Endothelial cell of umbilical vein (primary cell): ENCODE measurements at regions not wholly inside any gene's neighbourhood (a gene's known extent, or its start where the extent isn't known, plus 50 kb on each side); places are given as distances from the start of the nearest gene placed in this dataset.

Source experiments
- BruUV-seq: library from RNA; stranded (reverse); fragments of 400-500 nt; replicated peaks from 2 replicates; lab custom pipeline; 2021; lab: Mats Ljungman, UMichigan
- CTCF ChIA-PET: fragments of 300-600, 350-600 bp; sonication (Branson Sonifier 250); formaldehyde crosslinking; loops from one replicate; lab custom pipeline; 2021; ENCODE audit warnings: antibody characterized with exemption, inconsistent platforms; lab: Charles Lee
- POLR2A ChIA-PET: fragments of 300-600, 350-600 bp; sonication (Branson Sonifier 250); formaldehyde crosslinking; loops from one replicate; lab custom pipeline; 2021; ENCODE audit warnings: antibody characterized with exemption, inconsistent platforms; lab: Charles Lee
- DNase-seq: peaks from one replicate; pipeline ENCODE4 v3.0.0-alpha.2; 2011; ENCODE audit warnings: low read depth, low spot score
- FAIRE-seq: peaks from 2 replicates; lab custom pipeline; 2011; peaks lifted over from hg19 to GRCh38; lab: Jason Lieb, UNC
- H2AFZ ChIP-seq: 2 replicates; pipeline ENCODE4 v1.6.0; 2012; ENCODE audit warnings: low read depth, low read length, control low read depth, inconsistent platforms
- H3K27ac ChIP-seq: 2 replicates; pipeline ENCODE4 v1.5.1; 2011; ENCODE audit warnings: low read depth, mild to moderate bottlenecking, control low read depth, low read length, moderate library complexity; ENCODE audit not compliant: insufficient read depth
- H3K27me3 ChIP-seq, 2 experiments: 2 replicates each; pipeline versions ENCODE4 v1.6.0 to v1.6.1; 2011; ENCODE audit warnings: low read length in 2 of 2, mixed read lengths in 1 of 2; ENCODE audit not compliant: control insufficient read depth in 2 of 2, insufficient read depth in 2 of 2
- H3K36me3 ChIP-seq, 2 experiments: 2 replicates in 1 of 2; 3 replicates in 1 of 2; pipeline ENCODE4 v1.5.1; 2011; ENCODE audit warnings: low read length in 2 of 2, mild to moderate bottlenecking in 1 of 2, moderate library complexity in 1 of 2; ENCODE audit not compliant: control insufficient read depth in 2 of 2, insufficient read depth in 2 of 2; ENCODE audit errors: extremely low read depth in 1 of 2
- H3K4me1 ChIP-seq: 3 replicates; pipeline ENCODE4 v1.5.1; 2011; ENCODE audit warnings: mild to moderate bottlenecking, low read length; ENCODE audit not compliant: control insufficient read depth, insufficient read depth; ENCODE audit errors: extremely low read depth
- H3K4me2 ChIP-seq: 2 replicates; pipeline ENCODE4 v1.6.1; 2011; ENCODE audit warnings: low read length, control low read depth, mixed read lengths; ENCODE audit not compliant: insufficient read depth
- H3K4me3 ChIP-seq, 3 experiments: fragments of 200-600 bp in 1 of 3; sonication (generic), shearing (Covaris generic) in 1 of 3; replicated peaks in 1 of 3; 2 replicates each; pipeline ENCODE4 v1.5.1; 2011 to 2016; ENCODE audit warnings: control low read depth in 3 of 3, low read length in 3 of 3, mild to moderate bottlenecking in 2 of 3, inconsistent platforms in 1 of 3, low read depth in 1 of 3, moderate library complexity in 1 of 3; ENCODE audit not compliant: insufficient read depth in 1 of 3
- H3K79me2 ChIP-seq: 2 replicates; pipeline ENCODE4 v1.6.0; 2012; ENCODE audit warnings: low read length, inconsistent platforms; ENCODE audit not compliant: control insufficient read depth, insufficient read depth
- H3K9ac ChIP-seq: replicated peaks from 2 replicates; pipeline ENCODE3; 2011; ENCODE audit warnings: low read length, control low read depth; ENCODE audit not compliant: insufficient read depth; ENCODE audit errors: extremely low read depth
- H3K9me1 ChIP-seq: replicated peaks from 3 replicates; pipeline ENCODE4 v1.6.0; 2011; ENCODE audit warnings: mild to moderate bottlenecking, low read length; ENCODE audit not compliant: control insufficient read depth, insufficient read depth; ENCODE audit errors: extremely low read depth
- H3K9me3 ChIP-seq: replicated peaks from 2 replicates; pipeline ENCODE4 v1.5.1; 2012; ENCODE audit warnings: low read length, inconsistent platforms; ENCODE audit not compliant: control insufficient read depth, insufficient read depth
- H4K20me1 ChIP-seq: replicated peaks from 2 replicates; pipeline ENCODE3; 2011; ENCODE audit warnings: mild to moderate bottlenecking, low read length; ENCODE audit not compliant: control insufficient read depth, insufficient read depth; ENCODE audit errors: extremely low read depth
- EZH2 ChIP-seq: IDR thresholded peaks from 2 replicates; pipeline ENCODE4 v1.6.1; 2012; ENCODE audit warnings: borderline replicate concordance, low read depth, mild to moderate bottlenecking, moderate library complexity, low read length, inconsistent platforms; ENCODE audit not compliant: severe bottlenecking
- FOS ChIP-seq: IDR thresholded peaks from 2 replicates; pipeline ENCODE4 v1.6.1; 2011; ENCODE audit warnings: mild to moderate bottlenecking, low read length, moderate library complexity, borderline replicate concordance; ENCODE audit not compliant: insufficient read depth
- GATA2 ChIP-seq: IDR thresholded peaks from 2 replicates; pipeline ENCODE4 v1.7.0; 2011; ENCODE audit warnings: low read depth, mild to moderate bottlenecking, moderate library complexity, mixed read lengths, low read length; ENCODE audit not compliant: insufficient read length, insufficient read depth
- JUN ChIP-seq: IDR thresholded peaks from 2 replicates; pipeline ENCODE4 v1.6.1; 2011; ENCODE audit warnings: borderline replicate concordance, low read depth; ENCODE audit not compliant: insufficient read length, insufficient read depth
- MYC ChIP-seq: IDR thresholded peaks from one replicate; pipeline ENCODE4 v1.6.1; 2011; ENCODE audit warnings: mild to moderate bottlenecking, low read depth, low read length
- POLR2A ChIP-seq: IDR thresholded peaks from 2 replicates; pipeline ENCODE4 v1.6.1; 2012; ENCODE audit warnings: low read depth, mild to moderate bottlenecking, control low read depth, low read length
- POLR2AphosphoS5 ChIP-seq: IDR thresholded peaks from 2 replicates; pipeline ENCODE4 v1.6.1; 2012; ENCODE audit warnings: low read depth, mild to moderate bottlenecking, control low read depth, low read length, moderate library complexity; ENCODE audit not compliant: insufficient read depth
- dilution Hi-C: fragments of 300-500 bp; cut with MboI; formaldehyde crosslinking; loops from one replicate; pipeline ENCODE4 v1.15.0; 2019; ENCODE audit warnings: low sequenced_read_pairs; ENCODE audit not compliant: extremely low pct_ligation_motif_present
- intact Hi-C: fragments of 100-400 bp; cut with micrococcal nuclease; formaldehyde crosslinking; loops from one replicate; pipeline ENCODE4 v1.10.0; 2022
- TF ChIP-seq, protein P1 (sequence below): IDR thresholded peaks from 2 replicates; pipeline ENCODE4 v1.6.1; 2011; ENCODE audit not compliant: insufficient read depth, insufficient read length
- TF ChIP-seq, protein P2 (sequence below), 2 donors: IDR thresholded peaks; 1 replicate in 1 of 2; 2 replicates in 1 of 2; pipeline ENCODE4 v1.5.1; 2011; ENCODE audit warnings: low read length in 2 of 2, mild to moderate bottlenecking in 2 of 2, moderate library complexity in 2 of 2, control low read depth in 1 of 2, inconsistent platforms in 1 of 2, low read depth in 1 of 2; ENCODE audit not compliant: insufficient read depth in 1 of 2; ENCODE audit errors: extremely low read depth in 1 of 2

DNA sequence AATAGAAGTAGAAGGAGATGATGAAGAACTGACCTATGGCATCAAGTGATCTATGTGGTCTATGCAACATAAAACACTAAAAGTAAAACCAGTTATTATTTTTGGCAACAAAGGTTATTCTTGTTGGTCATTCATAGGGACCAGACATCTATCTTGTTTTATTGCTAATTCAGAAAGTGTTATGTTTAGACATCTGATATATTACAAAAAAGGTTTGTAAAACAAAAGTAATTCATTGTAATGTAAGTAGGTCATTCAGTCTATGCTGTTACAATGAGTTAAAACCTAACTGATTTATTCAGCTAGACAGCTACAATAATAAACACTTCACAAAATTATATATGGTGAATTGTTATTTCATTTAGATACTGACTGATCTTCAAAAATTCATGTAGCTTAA lies 461.9 kb downstream of the PCDH17 start:
- Histone ChIP-seq H2AFZ (no peak overlapping the region), H3K4me1 (no peaks in the 10 kb centered on the region), H3K4me3 (no peak overlapping the region), H3K9ac (no peak overlapping the region), H3K9me1 (no peaks in the 10 kb centered on the region), H3K9me3 (no peaks in the 10 kb centered on the region), H3K27me3 (no peaks in the 10 kb centered on the region), H3K36me3 (no peaks in the 10 kb centered on the region), H3K79me2 (no peaks in the 10 kb centered on the region), H4K20me1 (no peaks in the 10 kb centered on the region), H3K4me2 (no peak overlapping the region), H3K27ac (no peak overlapping the region)
- dilution Hi-C loops (no loop called here), intact Hi-C loops (no loop called here)
- POLR2A ChIA-PET = no interaction called here
- FAIRE-seq (peak; percentile 48), DNase-seq (no peak)
- TF ChIP-seq GATA2 = no peak
- CTCF ChIA-PET = no interaction called here
- BruUV-seq = no TSS peak

DNA sequence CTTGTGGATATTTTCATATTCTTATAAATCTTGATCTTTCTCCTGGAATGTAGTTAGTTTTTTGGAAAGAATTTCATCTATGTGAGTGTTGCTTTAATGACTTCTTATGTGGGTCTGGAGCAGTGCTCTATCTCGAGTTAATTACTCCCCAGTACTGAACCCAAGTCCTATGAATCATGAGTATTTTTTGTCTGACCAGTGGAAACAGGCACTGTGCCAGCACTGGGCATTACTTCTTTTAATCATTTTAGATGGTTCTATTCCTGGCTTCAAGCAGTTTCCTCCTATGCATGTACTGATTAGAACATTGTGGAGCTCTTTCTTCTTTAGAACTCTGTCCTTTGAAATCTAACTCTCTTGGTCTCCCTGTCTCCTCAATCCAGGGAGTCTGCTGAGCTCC lies 466.3 kb downstream of the PCDH17 start:
- DNase-seq (peak; percentile 3), FAIRE-seq (no peak)
- Histone ChIP-seq H3K27me3 (no peaks in the 10 kb centered on the region), H3K9me3 (no peaks in the 10 kb centered on the region), H3K4me1 (no peaks in the 10 kb centered on the region), H3K9me1 (no peaks in the 10 kb centered on the region), H3K27ac (no peak overlapping the region), H3K9ac (no peak overlapping the region), H3K36me3 (no peaks in the 10 kb centered on the region), H3K4me3 (no peak overlapping the region), H3K4me2 (no peak overlapping the region), H2AFZ (no peak overlapping the region), H4K20me1 (no peaks in the 10 kb centered on the region), H3K79me2 (no peaks in the 10 kb centered on the region)
- dilution Hi-C loops (no loop called here), intact Hi-C loops (no loop called here)
- POLR2A ChIA-PET = no interaction called here
- TF ChIP-seq POLR2AphosphoS5 (no peak), MYC (no peak), JUN (no peak), POLR2A (no peak), FOS (no peak), EZH2 (no peak), GATA2 (no peak)
- TF ChIP-seq, protein P1, sequence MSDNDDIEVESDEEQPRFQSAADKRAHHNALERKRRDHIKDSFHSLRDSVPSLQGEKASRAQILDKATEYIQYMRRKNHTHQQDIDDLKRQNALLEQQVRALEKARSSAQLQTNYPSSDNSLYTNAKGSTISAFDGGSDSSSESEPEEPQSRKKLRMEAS = no peak
- TF ChIP-seq, protein P2, sequence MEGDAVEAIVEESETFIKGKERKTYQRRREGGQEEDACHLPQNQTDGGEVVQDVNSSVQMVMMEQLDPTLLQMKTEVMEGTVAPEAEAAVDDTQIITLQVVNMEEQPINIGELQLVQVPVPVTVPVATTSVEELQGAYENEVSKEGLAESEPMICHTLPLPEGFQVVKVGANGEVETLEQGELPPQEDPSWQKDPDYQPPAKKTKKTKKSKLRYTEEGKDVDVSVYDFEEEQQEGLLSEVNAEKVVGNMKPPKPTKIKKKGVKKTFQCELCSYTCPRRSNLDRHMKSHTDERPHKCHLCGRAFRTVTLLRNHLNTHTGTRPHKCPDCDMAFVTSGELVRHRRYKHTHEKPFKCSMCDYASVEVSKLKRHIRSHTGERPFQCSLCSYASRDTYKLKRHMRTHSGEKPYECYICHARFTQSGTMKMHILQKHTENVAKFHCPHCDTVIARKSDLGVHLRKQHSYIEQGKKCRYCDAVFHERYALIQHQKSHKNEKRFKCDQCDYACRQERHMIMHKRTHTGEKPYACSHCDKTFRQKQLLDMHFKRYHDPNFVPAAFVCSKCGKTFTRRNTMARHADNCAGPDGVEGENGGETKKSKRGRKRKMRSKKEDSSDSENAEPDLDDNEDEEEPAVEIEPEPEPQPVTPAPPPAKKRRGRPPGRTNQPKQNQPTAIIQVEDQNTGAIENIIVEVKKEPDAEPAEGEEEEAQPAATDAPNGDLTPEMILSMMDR (IDR thresholded peaks at IDR 0.05; ENCODE audit: extremely low read depth in 1 of 2, insufficient read depth in 1 of 2, low read depth in 1 of 2, low read length in 2 of 2) = no peak
- no TSS peak for BruUV-seq
- CTCF ChIA-PET = no interaction called here
